Endothelial cell of umbilical vein (primary cell): ENCODE measurements at regions not wholly inside any gene's neighbourhood (a gene's known extent, or its start where the extent isn't known, plus 50 kb on each side); places are given as distances from the start of the nearest gene placed in this dataset.

Experiments used
- BruUV-seq: library from RNA; stranded (reverse); fragments of 400-500 nt; replicated peaks from 2 replicates; lab custom pipeline; 2021; lab: Mats Ljungman, UMichigan
- CTCF ChIA-PET: fragments of 300-600, 350-600 bp; sonication (Branson Sonifier 250); formaldehyde crosslinking; loops from one replicate; lab custom pipeline; 2021; ENCODE audit warnings: antibody characterized with exemption, inconsistent platforms; lab: Charles Lee
- POLR2A ChIA-PET: fragments of 300-600, 350-600 bp; sonication (Branson Sonifier 250); formaldehyde crosslinking; loops from one replicate; lab custom pipeline; 2021; ENCODE audit warnings: antibody characterized with exemption, inconsistent platforms; lab: Charles Lee
- DNase-seq: peaks from one replicate; pipeline ENCODE4 v3.0.0-alpha.2; 2011; ENCODE audit warnings: low read depth, low spot score
- FAIRE-seq: peaks from 2 replicates; lab custom pipeline; 2011; peaks lifted over from hg19 to GRCh38; lab: Jason Lieb, UNC
- H2AFZ ChIP-seq: 2 replicates; pipeline ENCODE4 v1.6.0; 2012; ENCODE audit warnings: low read depth, low read length, control low read depth, inconsistent platforms
- H3K27ac ChIP-seq: 2 replicates; pipeline ENCODE4 v1.5.1; 2011; ENCODE audit warnings: low read depth, mild to moderate bottlenecking, control low read depth, low read length, moderate library complexity; ENCODE audit not compliant: insufficient read depth
- H3K27me3 ChIP-seq, 2 experiments: 2 replicates each; pipeline versions ENCODE4 v1.6.0 to v1.6.1; 2011; ENCODE audit warnings: low read length in 2 of 2, mixed read lengths in 1 of 2; ENCODE audit not compliant: control insufficient read depth in 2 of 2, insufficient read depth in 2 of 2
- H3K36me3 ChIP-seq, 2 experiments: 2 replicates in 1 of 2; 3 replicates in 1 of 2; pipeline ENCODE4 v1.5.1; 2011; ENCODE audit warnings: low read length in 2 of 2, mild to moderate bottlenecking in 1 of 2, moderate library complexity in 1 of 2; ENCODE audit not compliant: control insufficient read depth in 2 of 2, insufficient read depth in 2 of 2; ENCODE audit errors: extremely low read depth in 1 of 2
- H3K4me1 ChIP-seq: 3 replicates; pipeline ENCODE4 v1.5.1; 2011; ENCODE audit warnings: mild to moderate bottlenecking, low read length; ENCODE audit not compliant: control insufficient read depth, insufficient read depth; ENCODE audit errors: extremely low read depth
- H3K4me2 ChIP-seq: 2 replicates; pipeline ENCODE4 v1.6.1; 2011; ENCODE audit warnings: low read length, control low read depth, mixed read lengths; ENCODE audit not compliant: insufficient read depth
- H3K4me3 ChIP-seq, 3 experiments: fragments of 200-600 bp in 1 of 3; sonication (generic), shearing (Covaris generic) in 1 of 3; replicated peaks in 1 of 3; 2 replicates each; pipeline ENCODE4 v1.5.1; 2011 to 2016; ENCODE audit warnings: control low read depth in 3 of 3, low read length in 3 of 3, mild to moderate bottlenecking in 2 of 3, inconsistent platforms in 1 of 3, low read depth in 1 of 3, moderate library complexity in 1 of 3; ENCODE audit not compliant: insufficient read depth in 1 of 3
- H3K79me2 ChIP-seq: 2 replicates; pipeline ENCODE4 v1.6.0; 2012; ENCODE audit warnings: low read length, inconsistent platforms; ENCODE audit not compliant: control insufficient read depth, insufficient read depth
- H3K9ac ChIP-seq: replicated peaks from 2 replicates; pipeline ENCODE3; 2011; ENCODE audit warnings: low read length, control low read depth; ENCODE audit not compliant: insufficient read depth; ENCODE audit errors: extremely low read depth
- H3K9me1 ChIP-seq: replicated peaks from 3 replicates; pipeline ENCODE4 v1.6.0; 2011; ENCODE audit warnings: mild to moderate bottlenecking, low read length; ENCODE audit not compliant: control insufficient read depth, insufficient read depth; ENCODE audit errors: extremely low read depth
- H3K9me3 ChIP-seq: replicated peaks from 2 replicates; pipeline ENCODE4 v1.5.1; 2012; ENCODE audit warnings: low read length, inconsistent platforms; ENCODE audit not compliant: control insufficient read depth, insufficient read depth
- H4K20me1 ChIP-seq: replicated peaks from 2 replicates; pipeline ENCODE3; 2011; ENCODE audit warnings: mild to moderate bottlenecking, low read length; ENCODE audit not compliant: control insufficient read depth, insufficient read depth; ENCODE audit errors: extremely low read depth
- CTCF ChIP-seq, 2 donors: IDR thresholded peaks; 1 replicate in 1 of 2; 2 replicates in 1 of 2; pipeline ENCODE4 v1.5.1; 2011; ENCODE audit warnings: low read length in 2 of 2, mild to moderate bottlenecking in 2 of 2, moderate library complexity in 2 of 2, control low read depth in 1 of 2, inconsistent platforms in 1 of 2, low read depth in 1 of 2; ENCODE audit not compliant: insufficient read depth in 1 of 2; ENCODE audit errors: extremely low read depth in 1 of 2
- EZH2 ChIP-seq: IDR thresholded peaks from 2 replicates; pipeline ENCODE4 v1.6.1; 2012; ENCODE audit warnings: borderline replicate concordance, low read depth, mild to moderate bottlenecking, moderate library complexity, low read length, inconsistent platforms; ENCODE audit not compliant: severe bottlenecking
- FOS ChIP-seq: IDR thresholded peaks from 2 replicates; pipeline ENCODE4 v1.6.1; 2011; ENCODE audit warnings: mild to moderate bottlenecking, low read length, moderate library complexity, borderline replicate concordance; ENCODE audit not compliant: insufficient read depth
- GATA2 ChIP-seq: IDR thresholded peaks from 2 replicates; pipeline ENCODE4 v1.7.0; 2011; ENCODE audit warnings: low read depth, mild to moderate bottlenecking, moderate library complexity, mixed read lengths, low read length; ENCODE audit not compliant: insufficient read length, insufficient read depth
- JUN ChIP-seq: IDR thresholded peaks from 2 replicates; pipeline ENCODE4 v1.6.1; 2011; ENCODE audit warnings: borderline replicate concordance, low read depth; ENCODE audit not compliant: insufficient read length, insufficient read depth
- MAX ChIP-seq: IDR thresholded peaks from 2 replicates; pipeline ENCODE4 v1.6.1; 2011; ENCODE audit not compliant: insufficient read depth, insufficient read length
- MYC ChIP-seq: IDR thresholded peaks from one replicate; pipeline ENCODE4 v1.6.1; 2011; ENCODE audit warnings: mild to moderate bottlenecking, low read depth, low read length
- POLR2A ChIP-seq: IDR thresholded peaks from 2 replicates; pipeline ENCODE4 v1.6.1; 2012; ENCODE audit warnings: low read depth, mild to moderate bottlenecking, control low read depth, low read length
- POLR2AphosphoS5 ChIP-seq: IDR thresholded peaks from 2 replicates; pipeline ENCODE4 v1.6.1; 2012; ENCODE audit warnings: low read depth, mild to moderate bottlenecking, control low read depth, low read length, moderate library complexity; ENCODE audit not compliant: insufficient read depth
- dilution Hi-C: fragments of 300-500 bp; cut with MboI; formaldehyde crosslinking; loops from one replicate; pipeline ENCODE4 v1.15.0; 2019; ENCODE audit warnings: low sequenced_read_pairs; ENCODE audit not compliant: extremely low pct_ligation_motif_present
- intact Hi-C: fragments of 100-400 bp; cut with micrococcal nuclease; formaldehyde crosslinking; loops from one replicate; pipeline ENCODE4 v1.10.0; 2022

- intact Hi-C loops (loop anchor here (1.0 kb wide), 1 partner anchor 60 kb away; no protein-coding TSS in a partner anchor), dilution Hi-C loops (no loop called here)
- Histone ChIP-seq H3K9ac (no peak overlapping the region), H3K9me3 (no peaks in the 10 kb centered on the region), H3K9me1 (no peaks in the 10 kb centered on the region), H3K27me3 (no peaks in the 10 kb centered on the region), H3K4me2 (no peak overlapping the region), H4K20me1 (no peaks in the 10 kb centered on the region), H3K36me3 (no peaks in the 10 kb centered on the region), H3K4me3 (no peak overlapping the region), H3K4me1 (peaks cover 50% of the 10 kb centered on the region), H3K79me2 (no peaks in the 10 kb centered on the region), H2AFZ (no peak overlapping the region), H3K27ac (peak overlapping the region; percentile 73)
- ChIA-PET CTCF (interaction anchor here (0.9 to 1.5 kb wide), 7 partner anchors 9 to 188 kb away, joined by 3 to 7 read pairs (median 4); no protein-coding TSS in a partner anchor), POLR2A (interaction anchor here (1.3 to 1.7 kb wide), 2 partner anchors 9 to 179 kb away, joined by 4 to 5 read pairs; no protein-coding TSS in a partner anchor)
- peak; percentile 33 for FAIRE-seq
- no peak for DNase-seq
- TF ChIP-seq EZH2 (no peak), GATA2 (no peak), POLR2AphosphoS5 (no peak), MAX (no peak), JUN (no peak), POLR2A (no peak), CTCF (IDR thresholded peaks at IDR 0.05; ENCODE audit: extremely low read depth in 1 of 2, insufficient read depth in 1 of 2, low read depth in 1 of 2, low read length in 2 of 2) (no peak), FOS (no peak), MYC (no peak)
- no TSS peak for BruUV-seq
Observed at GRCh38 chr3:194870394-194871110, 184.9 kb downstream of the FAM43A start.
